ENCODE measurements at regions not wholly inside any gene's neighbourhood (a gene's known extent, or its start where the extent isn't known, plus 50 kb on each side); places are given as distances from the start of the nearest gene placed in this dataset.

GRCh38 chr2:8144785-8145184 is 537.1 kb upstream of the ID2 start:
- TF ChIP-seq CTCF (IDR thresholded peaks at IDR 0.05) (no peak), POLR2AphosphoS5 (IDR thresholded peaks at IDR 0.05) (no peak)
